ENCODE measurements at regions not wholly inside any gene's neighbourhood (a gene's known extent, or its start where the extent isn't known, plus 50 kb on each side); places are given as distances from the start of the nearest gene placed in this dataset.

DNA sequence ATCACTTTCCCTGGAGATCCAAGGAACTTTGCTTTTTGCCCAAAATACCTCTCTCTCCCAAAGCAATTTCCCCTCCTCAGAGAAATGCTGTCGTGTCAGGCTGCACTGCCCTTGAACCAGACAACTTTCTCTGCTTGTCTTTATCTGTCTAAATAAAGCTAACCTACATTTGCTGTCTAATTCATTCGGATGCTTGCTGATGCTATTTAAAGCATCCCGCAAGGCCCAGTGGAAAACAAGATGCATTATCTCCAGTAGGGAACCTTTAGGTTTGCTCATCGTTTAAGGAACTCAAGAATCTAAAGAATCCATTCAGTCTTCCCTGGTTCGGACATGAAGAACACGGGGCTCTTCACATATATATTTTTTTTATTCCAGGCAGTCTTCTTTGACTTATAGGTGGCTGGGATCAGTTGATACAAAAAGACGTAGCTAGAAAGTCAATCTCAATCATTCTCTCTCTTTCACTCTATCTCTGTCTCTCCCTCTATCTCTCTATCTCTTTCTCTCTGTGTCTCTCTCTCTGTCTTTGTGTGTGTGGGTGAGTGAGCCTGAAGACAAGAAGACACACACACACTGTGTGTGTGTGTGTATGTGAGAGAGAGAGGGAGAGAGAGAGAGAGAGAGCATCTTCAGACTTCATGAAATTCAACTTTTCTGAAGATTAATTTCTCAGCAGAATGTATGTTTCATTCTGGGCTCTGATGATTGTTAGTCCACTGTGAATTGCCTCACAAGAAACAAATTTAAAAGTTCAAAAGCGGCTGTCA is 92.8 kb upstream of the MKLN1 start:
- DNase-seq, result no peak

GRCh38 chr7:131235489-131236317 is 92.0 kb upstream of the MKLN1 start:
- DNase-seq, result peak in 1 of 2 donors; percentile 33

DNA sequence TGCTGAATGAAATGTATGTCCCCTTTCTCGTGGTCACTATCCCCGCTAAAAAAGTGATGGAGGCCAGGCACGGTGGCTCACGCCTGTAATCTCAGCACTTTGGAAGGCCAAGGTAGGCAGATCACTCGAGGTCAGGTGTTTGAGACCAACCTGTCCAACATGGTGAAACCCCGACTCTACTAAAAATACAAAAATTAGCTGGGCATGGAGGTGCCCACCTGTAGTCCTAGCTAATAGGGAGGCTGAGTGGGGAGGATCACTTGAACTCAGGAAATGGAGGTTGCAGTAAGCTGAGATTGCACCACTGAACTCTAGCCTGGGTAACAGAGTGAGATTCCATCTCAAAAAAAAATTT is 91.4 kb upstream of the MKLN1 start:
- no peak for DNase-seq

DNA sequence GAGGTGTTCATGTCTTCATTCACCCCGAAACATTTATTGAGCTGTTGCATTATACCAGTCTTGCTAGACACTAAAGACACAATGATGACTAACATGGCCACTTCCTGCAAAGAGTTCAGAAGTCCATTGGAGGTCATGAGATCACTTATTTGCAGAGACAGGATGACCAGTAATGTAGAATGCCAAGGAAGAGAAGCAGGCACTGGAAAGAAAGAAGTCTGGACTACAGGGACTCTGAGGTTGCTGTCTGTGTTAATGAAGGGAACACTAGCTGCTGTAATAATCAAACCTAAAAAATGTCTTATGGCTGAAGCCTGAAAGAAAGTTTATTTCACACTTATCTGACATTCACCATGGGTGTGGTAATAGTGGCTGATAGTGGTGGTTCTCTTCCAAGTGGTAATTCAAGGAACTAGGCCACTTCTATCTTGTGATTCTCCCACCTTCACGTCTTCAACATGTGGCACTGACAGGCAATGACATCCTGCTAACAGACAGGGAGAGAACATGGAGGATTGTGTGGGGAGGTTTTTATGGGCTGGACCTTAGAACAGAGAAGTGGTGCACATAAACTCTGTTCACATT is 89.2 kb upstream of the MKLN1 start:
- no peak for DNase-seq

DNA sequence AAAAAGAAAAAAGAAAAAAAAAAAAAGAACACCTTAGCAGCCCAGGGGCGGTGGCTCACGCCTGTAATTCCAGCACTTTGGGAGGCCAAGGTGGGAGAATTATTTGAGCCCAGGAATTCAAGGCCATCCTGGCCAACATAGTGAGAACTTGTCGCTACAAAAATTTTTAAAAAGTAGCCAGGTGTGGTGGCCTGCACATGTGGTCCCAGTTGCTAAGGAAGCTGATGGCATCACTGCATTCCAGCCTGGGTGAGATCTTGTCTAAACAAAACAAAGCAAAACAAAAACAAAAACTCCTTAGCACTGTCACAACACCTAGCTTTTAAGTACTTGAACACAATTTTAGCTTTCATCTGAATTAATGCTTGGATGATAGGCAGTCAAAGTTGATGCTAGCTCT is 86.3 kb upstream of the MKLN1 start:
- no peak for DNase-seq

DNA sequence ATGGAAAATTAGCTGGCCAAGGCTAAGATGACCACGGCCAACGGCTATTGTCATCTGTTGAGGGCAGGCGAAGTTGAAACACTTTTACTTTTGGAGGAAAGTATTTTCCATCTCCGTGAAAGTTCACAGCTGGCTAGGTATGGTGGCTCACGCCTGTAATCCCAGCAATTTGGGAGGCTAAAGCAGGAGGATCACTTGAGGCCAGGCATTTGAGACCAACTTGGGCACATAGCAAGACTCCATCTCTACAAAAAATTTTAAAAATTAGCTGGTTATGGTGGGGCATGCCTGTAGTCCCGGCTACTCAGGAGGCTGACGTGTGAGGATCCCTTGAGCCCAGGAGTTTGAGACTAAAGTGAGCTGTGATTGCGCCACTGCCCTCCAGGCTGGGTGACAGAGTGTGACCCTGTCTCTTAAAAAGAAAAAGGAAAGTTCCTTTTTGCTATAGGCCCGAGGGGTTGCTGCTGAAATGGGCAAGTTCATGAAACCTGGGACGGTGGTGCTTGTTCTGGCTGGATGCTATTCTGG is 85.5 kb upstream of the MKLN1 start:
- DNase-seq, result no peak

DNA sequence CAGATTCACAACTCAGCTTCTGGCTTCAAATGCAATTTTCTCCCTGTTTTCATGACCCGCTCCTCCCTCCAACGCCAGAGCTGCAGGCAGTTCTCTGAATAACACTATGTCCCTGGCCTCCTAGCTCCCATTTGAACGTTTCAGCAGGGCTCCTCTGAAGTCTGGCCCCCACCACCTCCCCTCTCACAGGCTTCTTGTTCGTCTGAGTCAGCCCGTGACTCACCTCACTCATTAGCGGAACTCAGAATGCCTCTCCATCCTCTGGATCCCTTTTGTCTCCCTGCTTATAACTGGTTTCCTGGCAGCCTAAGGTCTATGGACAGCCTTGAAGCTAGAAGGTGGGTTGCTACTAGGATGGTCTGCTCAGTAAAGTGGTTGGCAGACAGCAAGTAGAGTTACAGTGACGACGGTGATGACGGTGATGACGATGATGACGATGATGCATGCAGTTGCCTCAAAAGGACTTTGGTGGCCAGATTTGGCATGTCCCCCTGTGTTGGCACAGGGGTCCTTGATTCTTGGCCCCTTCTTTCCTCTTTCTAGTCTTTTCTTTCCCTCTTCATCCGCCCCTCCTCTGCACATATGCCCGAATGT is 83.3 kb upstream of the MKLN1 start:
- DNase-seq, result no peak

GRCh38 chr7:131249003-131249402 is 78.7 kb upstream of the MKLN1 start:
- DNase-seq, result peak in 1 of 2 donors; percentile 11

DNA sequence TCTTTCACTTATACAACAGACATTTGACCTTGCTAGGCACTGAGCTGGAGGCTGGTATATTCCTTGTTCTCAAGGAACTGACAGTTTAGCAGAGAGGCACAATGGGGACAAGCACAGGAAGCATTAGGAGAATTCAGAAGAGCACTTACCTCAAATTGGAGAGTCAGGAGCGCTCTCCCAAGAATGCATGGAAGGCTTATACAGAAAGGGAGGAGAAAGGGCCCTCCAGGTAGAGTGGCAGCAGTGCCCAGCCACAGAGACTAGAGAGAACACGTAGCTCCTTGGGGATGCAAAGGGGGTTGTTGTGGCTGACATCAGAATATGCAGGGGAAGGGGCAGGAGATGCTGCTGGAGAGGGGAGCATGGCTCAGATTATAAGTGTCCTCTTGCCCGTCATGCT is 78.2 kb upstream of the MKLN1 start:
- no peak for DNase-seq

DNA sequence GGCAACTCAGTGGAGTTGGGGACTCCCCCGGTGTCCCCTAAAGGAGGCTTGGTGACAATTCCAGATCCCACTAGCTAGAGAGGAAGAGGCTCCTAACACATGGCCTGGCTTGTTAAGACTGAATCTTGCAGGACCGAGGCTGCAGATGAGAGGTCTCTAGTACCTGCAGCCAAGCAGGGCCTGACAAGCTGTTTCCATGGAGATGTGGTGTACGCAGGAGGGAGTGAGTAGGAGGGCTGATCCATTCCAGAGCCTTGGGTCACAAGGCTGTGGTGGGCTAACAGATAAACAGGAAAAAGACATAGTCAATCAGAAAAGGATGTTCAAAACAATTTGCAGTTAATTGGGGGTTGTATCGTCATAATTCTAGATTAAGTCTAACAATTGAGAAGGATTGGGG is 77.3 kb upstream of the MKLN1 start:
- no peak for DNase-seq

DNA sequence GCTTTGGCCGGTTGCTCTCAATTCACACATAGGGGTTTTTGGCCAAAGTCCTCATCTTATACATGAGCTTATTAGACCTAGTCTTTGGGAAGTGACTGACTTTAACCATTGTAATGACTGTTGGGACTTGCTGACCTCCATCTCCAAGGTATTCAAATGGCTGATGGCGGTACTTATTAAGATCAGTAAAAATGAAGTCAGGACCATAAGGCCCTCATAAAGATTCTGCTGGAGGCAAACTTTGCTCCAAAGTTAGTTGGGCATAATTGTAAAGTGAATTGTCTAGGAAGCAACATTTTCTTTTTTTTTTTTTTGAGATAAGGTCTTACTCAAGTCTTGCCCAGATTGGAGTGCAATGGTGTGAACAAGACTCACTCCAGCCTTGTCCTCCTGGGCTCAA is 76.3 kb upstream of the MKLN1 start:
- no peak for DNase-seq

- DNase-seq, result no peak
Measured at GRCh38 chr7:131252976-131253375, 74.7 kb upstream of the MKLN1 start.

GRCh38 chr7:131254211-131254610 is 73.5 kb upstream of the MKLN1 start:
- DNase-seq, result no peak

- DNase-seq, result no peak
Measured at GRCh38 chr7:131255242-131255641, 72.4 kb upstream of the MKLN1 start.

DNA sequence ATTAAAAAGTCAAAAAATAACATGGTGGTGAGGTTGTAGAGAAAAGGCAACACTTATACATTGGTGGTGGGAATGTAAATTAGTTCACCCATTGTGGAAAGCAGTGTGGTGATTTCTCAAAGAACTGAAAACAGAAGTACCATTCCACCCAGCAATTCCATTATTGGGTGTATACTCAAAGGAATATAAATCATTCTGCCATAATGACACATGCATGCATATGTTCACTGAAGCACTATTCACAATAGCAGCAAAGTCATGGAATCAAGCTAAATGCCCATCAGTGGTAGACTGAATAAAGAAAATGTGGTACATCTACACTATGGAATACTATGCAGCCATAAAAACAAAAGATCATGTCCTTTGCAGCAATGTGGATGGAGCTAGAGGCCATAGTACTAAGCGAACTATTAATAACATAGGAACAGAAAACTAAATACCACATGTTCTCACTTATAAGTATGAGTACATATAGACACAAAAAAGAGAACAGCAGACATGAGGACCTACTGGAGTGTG is 66.1 kb upstream of the MKLN1 start:
- DNase-seq, result no peak

DNA sequence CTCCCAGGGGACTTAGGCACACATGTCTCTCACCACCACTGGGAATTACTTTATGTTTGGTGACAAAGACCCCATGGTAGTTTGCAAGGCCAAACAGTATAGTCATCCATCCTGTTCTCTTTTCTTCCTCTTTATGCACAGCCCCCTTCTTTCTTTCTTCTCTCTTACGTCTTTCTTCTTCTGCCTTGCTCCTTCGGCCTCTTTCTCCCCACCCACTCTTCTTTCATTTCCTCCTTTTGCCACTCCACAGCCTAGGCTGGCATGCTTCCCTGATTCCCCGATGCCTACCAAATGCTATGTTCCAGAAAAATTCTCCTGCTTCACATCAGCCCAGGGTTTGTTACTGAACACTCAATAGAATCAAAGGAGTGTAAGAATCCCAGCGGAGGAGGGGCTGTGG is 62.4 kb upstream of the MKLN1 start:
- DNase-seq, result peak in 1 of 2 donors; percentile 7

- DNase-seq, result no peak
Measured at GRCh38 chr7:131267631-131268030, 60.0 kb upstream of the MKLN1 start.

DNA sequence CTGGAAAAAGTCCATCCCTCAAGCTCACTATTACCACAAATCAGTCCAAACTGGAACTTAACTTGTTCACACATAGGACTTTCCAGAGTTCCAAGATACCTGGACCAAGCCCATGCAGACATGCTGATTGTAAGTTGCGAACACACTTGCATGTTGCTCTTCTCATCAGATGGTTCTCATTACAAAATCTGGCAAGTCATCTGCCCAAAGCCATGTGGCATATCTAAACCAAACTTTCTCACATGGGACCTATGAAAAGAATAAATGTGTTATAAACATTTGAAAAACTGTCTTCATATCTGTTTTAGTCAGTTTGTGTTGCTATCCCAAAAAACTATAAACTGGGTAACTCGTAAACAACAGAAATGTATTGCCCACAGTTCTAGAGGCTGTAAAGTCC is 58.8 kb upstream of the MKLN1 start:
- no peak for DNase-seq

DNA sequence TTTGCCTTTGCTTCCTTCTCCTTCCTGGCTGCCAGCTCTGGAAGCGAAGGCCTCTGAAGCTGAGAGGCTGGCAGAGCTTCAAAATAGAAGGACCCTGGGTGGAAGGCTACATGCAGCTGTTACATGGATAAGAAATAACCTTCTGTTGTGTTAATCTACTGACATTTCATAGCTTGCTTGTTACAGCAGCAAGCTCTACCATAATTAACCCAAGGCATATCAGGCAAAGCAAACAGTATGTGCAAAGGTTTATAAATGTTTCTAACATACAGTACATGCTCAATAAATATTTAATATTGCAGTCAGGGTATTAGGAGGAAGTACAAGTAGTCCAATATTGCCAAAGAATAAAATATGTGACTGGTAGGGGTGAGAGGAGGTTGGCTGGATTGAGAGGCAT is 55.6 kb upstream of the MKLN1 start:
- no peak for DNase-seq

- DNase-seq, result no peak
Measured at GRCh38 chr7:131274986-131275385, 52.7 kb upstream of the MKLN1 start.

GRCh38 chr7:131276190-131276589 is 51.5 kb upstream of the MKLN1 start:
- no peak for DNase-seq

DNA sequence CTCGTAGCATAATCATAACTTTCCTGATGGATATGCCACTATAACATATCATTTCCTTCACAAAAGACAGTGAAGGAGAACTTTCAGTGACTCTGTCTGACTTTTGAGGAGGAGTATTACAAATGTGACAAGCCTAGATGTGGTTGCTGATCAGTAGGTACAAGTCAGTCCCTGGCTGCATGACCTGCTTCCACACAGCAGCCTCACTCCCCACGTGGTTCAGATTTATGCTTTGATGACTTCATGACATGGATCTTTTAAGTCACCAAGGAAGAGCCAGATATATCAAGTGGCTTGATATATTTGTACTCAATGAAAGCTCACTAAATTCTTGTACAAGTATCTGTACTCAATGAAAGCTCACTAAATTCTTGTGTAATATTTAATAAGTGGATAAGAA is 50.9 kb upstream of the MKLN1 start:
- no peak for DNase-seq

Measured in hippocampal formation (tissue), 2 donors.